WTC11 (cell line): ENCODE measurements at regions not wholly inside any gene's neighbourhood (a gene's known extent, or its start where the extent isn't known, plus 50 kb on each side); places are given as distances from the start of the nearest gene placed in this dataset.

ENCODE experiments used
- CTCF ChIP-seq: fragments of 200-600 bp; IDR thresholded peaks from 2 replicates; pipeline ENCODE4 v1.8.0; 2022; ENCODE audit warnings: antibody characterized with exemption
- NR1H2 ChIP-seq: sonication (generic); formaldehyde crosslinking; IDR thresholded peaks from 2 replicates; pipeline ENCODE4 v1.9.0; 2021; ENCODE audit warnings: mild to moderate bottlenecking, moderate library complexity, missing genetic modification reagents
- RELA ChIP-seq: sonication (generic); formaldehyde crosslinking; IDR thresholded peaks from 2 replicates; pipeline ENCODE4 v1.8.1; 2022; ENCODE audit warnings: missing genetic modification reagents, mild to moderate bottlenecking, borderline replicate concordance
- ZBTB43 ChIP-seq: sonication (generic); formaldehyde crosslinking; IDR thresholded peaks from 2 replicates; pipeline ENCODE4 v1.8.1; 2023; ENCODE audit warnings: mild to moderate bottlenecking, missing genetic modification reagents
- ZNF512 ChIP-seq: sonication (generic); formaldehyde crosslinking; IDR thresholded peaks from 2 replicates; pipeline ENCODE4 v1.8.1; 2022; ENCODE audit warnings: missing genetic modification reagents, borderline replicate concordance

- TF ChIP-seq RELA (CRISPR knock-in tag) (no peak), CTCF (peak; percentile 61), ZBTB43 (no peak), ZNF512 (no peak), NR1H2 (CRISPR knock-in tag) (no peak)
These were observed 91.6 kb downstream of the DHRS2 start for GRCh38 chr14:23727566-23728335.
